ENCODE measurements at regions not wholly inside any gene's neighbourhood (a gene's known extent, or its start where the extent isn't known, plus 50 kb on each side); places are given as distances from the start of the nearest gene placed in this dataset.

DNA sequence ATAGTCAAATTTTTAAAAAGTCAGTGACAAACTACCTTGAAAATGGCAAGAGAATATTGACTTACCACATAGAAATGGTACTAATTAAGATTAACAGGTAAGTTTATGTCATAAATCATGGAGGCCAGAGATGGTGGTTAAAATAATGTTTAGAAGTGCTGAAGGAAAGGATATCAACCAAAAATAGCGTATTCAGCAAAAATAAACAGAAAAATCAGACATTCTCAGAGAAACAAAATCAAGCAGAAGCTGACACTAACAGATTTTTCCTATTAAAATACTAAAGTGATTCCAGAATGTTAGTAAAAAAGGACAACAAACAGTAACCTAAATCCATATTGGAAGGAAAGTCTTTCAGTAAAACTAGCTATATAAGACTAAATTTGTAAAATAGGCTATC, 959.9 kb upstream of the CDH10 start:
- FAIRE-seq, result no peak
- ATAC-seq, result no peak
- TF ChIP-seq SREBF2 (IDR thresholded peaks at IDR 0.05), result no peak
- TF ChIP-seq MAFK (IDR thresholded peaks at IDR 0.05; ENCODE audit: partially characterized antibody), result peak; percentile 70
- DNase-seq (ENCODE audit: low read depth in 1 of 2, low spot score in 1 of 2), result no peak
- H3K27ac ChIP-seq, result no peak overlapping the region
- no peak overlapping the region for H3K4me3 ChIP-seq
- H3K4me1 ChIP-seq, result no peaks in the 10 kb centered on the region
- no peaks in the 10 kb centered on the region for H3K9me3 ChIP-seq
- no peak overlapping the region for H3K4me2 ChIP-seq
- POLR2A ChIA-PET, result no interaction called here
- CTCF ChIA-PET, result no interaction called here
- 23% methylated on average over 1 of the region's 1 CpG for WGBS (ENCODE audit: missing lambda C conversion rate)

GRCh38 chr5:25579111-25579510, 934.3 kb upstream of the CDH10 start:
- H3K4me1 ChIP-seq, result no peaks in the 10 kb centered on the region
- H3K27ac ChIP-seq, result no peak overlapping the region
- DNase-seq (ENCODE audit: low read depth in 1 of 2, low spot score in 1 of 2) (no peak), ATAC-seq (no peak), FAIRE-seq (no peak)
- CTCF ChIA-PET, result interaction anchor here (0.7 kb wide), 1 partner anchor 16 kb away, joined by 4 read pairs; no protein-coding TSS in a partner anchor
- H3K9me3 ChIP-seq, result no peaks in the 10 kb centered on the region
- no peak overlapping the region for H3K4me3 ChIP-seq
- no peak overlapping the region for H3K4me2 ChIP-seq
- POLR2A ChIA-PET, result no interaction called here
- TF ChIP-seq CEBPB (IDR thresholded peaks at IDR 0.05), result no peak
- no peak for TF ChIP-seq TP53 (CRISPR knock-in tag; IDR thresholded peaks at IDR 0.05)
- TF ChIP-seq PHF8 (IDR thresholded peaks at IDR 0.05; ENCODE audit: borderline replicate concordance, low read depth), result no peak
- 0% methylated on average over 1 of the region's 1 CpG for WGBS (ENCODE audit: missing lambda C conversion rate)

DNA sequence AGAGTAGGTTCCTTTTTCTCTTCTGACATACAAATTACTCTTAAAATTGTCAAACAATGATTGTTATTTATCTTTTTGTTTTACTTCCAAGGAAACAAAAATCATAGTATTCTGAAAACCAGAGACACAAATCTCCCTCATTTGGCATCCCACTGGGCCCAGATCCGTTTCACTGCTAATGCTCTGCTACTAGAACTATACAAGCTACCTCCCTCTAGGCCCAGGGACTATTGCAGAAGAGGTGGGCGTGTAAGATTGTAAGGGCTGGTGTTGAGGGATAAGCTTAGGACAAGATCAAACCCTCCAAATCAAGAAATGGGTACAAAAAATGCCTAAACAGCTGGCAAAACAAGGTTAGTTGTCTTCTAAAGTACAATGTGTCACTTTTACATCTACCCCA, 928.9 kb upstream of the CDH10 start:
- ChIA-PET CTCF (interaction anchor here (0.6 kb wide), 1 partner anchor 1936 kb away, joined by 3 read pairs; no protein-coding TSS in a partner anchor), POLR2A (no interaction called here)
- DNase-seq (ENCODE audit: low read depth in 1 of 2, low spot score in 1 of 2) (no peak), FAIRE-seq (no peak), ATAC-seq (no peak)
- Histone ChIP-seq H3K4me1 (no peaks in the 10 kb centered on the region), H3K4me3 (no peak overlapping the region), H3K27ac (no peak overlapping the region), H3K9me3 (no peaks in the 10 kb centered on the region), H3K4me2 (no peak overlapping the region)
- TF ChIP-seq HDAC2 (IDR thresholded peaks at IDR 0.05) (no peak), TP53 (CRISPR knock-in tag; IDR thresholded peaks at IDR 0.05) (no peak), EHF (CRISPR knock-in tag; IDR thresholded peaks at IDR 0.05) (no peak), MAZ (IDR thresholded peaks at IDR 0.05; ENCODE audit: borderline replicate concordance, low read depth, low read length) (no peak), NPAS2 (CRISPR knock-in tag; IDR thresholded peaks at IDR 0.05; ENCODE audit: borderline replicate concordance) (no peak), ZNF302 (CRISPR knock-in tag; IDR thresholded peaks at IDR 0.05) (no peak), JUNB (IDR thresholded peaks at IDR 0.05) (no peak), JUN (IDR thresholded peaks at IDR 0.05) (no peak), HEYL (CRISPR knock-in tag; IDR thresholded peaks at IDR 0.05) (no peak), EHMT2 (IDR thresholded peaks at IDR 0.05; ENCODE audit: low read depth) (no peak), CHD4 (IDR thresholded peaks at IDR 0.05; ENCODE audit: borderline replicate concordance) (no peak), EP300 (IDR thresholded peaks at IDR 0.05) (no peak), CBX8 (IDR thresholded peaks at IDR 0.05) (no peak), ZC3H11A (IDR thresholded peaks at IDR 0.05) (no peak), RARB (CRISPR knock-in tag; IDR thresholded peaks at IDR 0.05) (no peak)
- 55% methylated on average over 2 of the region's 2 CpGs for WGBS (ENCODE audit: missing lambda C conversion rate)

DNA sequence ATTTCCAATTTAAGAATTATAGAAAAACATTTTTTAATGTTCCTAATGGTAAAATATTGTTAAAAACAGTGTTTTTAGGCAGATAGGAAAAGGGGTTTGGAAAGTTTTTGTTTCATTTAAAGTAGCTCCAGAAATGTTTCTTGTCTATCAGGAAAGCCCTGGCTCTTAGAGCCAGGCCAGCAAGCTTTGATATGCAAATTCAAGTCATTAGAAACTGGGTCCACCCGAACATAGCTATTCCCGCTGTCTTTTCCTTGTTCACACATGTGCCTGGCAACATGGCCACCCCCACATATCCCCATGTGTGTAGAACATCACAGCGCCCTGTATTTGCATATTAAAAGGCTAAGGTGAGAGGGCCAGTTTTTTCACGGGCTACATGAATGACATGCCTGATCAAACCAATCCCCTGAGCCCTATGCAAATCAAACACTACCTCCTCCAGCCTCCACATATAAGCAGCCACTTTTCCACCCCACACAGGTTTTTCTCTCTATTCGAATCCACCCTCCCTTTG, 925.3 kb upstream of the CDH10 start:
- Histone ChIP-seq H3K27ac (no peak overlapping the region), H3K4me2 (no peak overlapping the region), H3K4me3 (no peak overlapping the region), H3K4me1 (no peaks in the 10 kb centered on the region), H3K9me3 (no peaks in the 10 kb centered on the region)
- DNase-seq (ENCODE audit: low read depth in 1 of 2, low spot score in 1 of 2) (no peak), FAIRE-seq (no peak), ATAC-seq (no peak)
- WGBS (ENCODE audit: missing lambda C conversion rate), result 41% methylated on average over 5 of the region's 5 CpGs
- ChIA-PET POLR2A (no interaction called here), CTCF (no interaction called here)
- TF ChIP-seq TFCP2L1 (CRISPR knock-in tag; IDR thresholded peaks at IDR 0.05) (no peak), KDM1A (IDR thresholded peaks at IDR 0.05; ENCODE audit: low read depth) (no peak), MAZ (IDR thresholded peaks at IDR 0.05; ENCODE audit: borderline replicate concordance, low read depth, low read length) (no peak), SREBF2 (IDR thresholded peaks at IDR 0.05) (no peak), POLR2AphosphoS2 (conservative IDR thresholded peaks at IDR 0.05; ENCODE audit: low read length) (no peak), ESRRA (IDR thresholded peaks at IDR 0.05; ENCODE audit: borderline replicate concordance, low read length) (no peak), REST (IDR thresholded peaks at IDR 0.05) (no peak), RARB (CRISPR knock-in tag; IDR thresholded peaks at IDR 0.05) (no peak), MAX (IDR thresholded peaks at IDR 0.05) (no peak), EP300 (IDR thresholded peaks at IDR 0.05) (no peak), NPAS2 (CRISPR knock-in tag; IDR thresholded peaks at IDR 0.05; ENCODE audit: borderline replicate concordance) (no peak), FOSL2 (IDR thresholded peaks at IDR 0.05) (no peak), FOSL2 (CRISPR knock-in tag; IDR thresholded peaks at IDR 0.05) (no peak)
- TF ChIP-seq, protein P1, sequence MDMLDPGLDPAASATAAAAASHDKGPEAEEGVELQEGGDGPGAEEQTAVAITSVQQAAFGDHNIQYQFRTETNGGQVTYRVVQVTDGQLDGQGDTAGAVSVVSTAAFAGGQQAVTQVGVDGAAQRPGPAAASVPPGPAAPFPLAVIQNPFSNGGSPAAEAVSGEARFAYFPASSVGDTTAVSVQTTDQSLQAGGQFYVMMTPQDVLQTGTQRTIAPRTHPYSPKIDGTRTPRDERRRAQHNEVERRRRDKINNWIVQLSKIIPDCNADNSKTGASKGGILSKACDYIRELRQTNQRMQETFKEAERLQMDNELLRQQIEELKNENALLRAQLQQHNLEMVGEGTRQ (IDR thresholded peaks at IDR 0.05), result no peak
- TF ChIP-seq, protein P2, sequence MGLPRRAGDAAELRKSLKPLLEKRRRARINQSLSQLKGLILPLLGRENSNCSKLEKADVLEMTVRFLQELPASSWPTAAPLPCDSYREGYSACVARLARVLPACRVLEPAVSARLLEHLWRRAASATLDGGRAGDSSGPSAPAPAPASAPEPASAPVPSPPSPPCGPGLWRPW (IDR thresholded peaks at IDR 0.05), result no peak
